GM19035 (cell line): ENCODE measurements at regions not wholly inside any gene's neighbourhood (a gene's known extent, or its start where the extent isn't known, plus 50 kb on each side); places are given as distances from the start of the nearest gene placed in this dataset.

Source experiments
- ATAC-seq: cut with Tn5 transposase; IDR thresholded peaks from one replicate; pipeline ENCODE4 v1.9.1; 2021; ENCODE audit not compliant: unreplicated experiment

DNA sequence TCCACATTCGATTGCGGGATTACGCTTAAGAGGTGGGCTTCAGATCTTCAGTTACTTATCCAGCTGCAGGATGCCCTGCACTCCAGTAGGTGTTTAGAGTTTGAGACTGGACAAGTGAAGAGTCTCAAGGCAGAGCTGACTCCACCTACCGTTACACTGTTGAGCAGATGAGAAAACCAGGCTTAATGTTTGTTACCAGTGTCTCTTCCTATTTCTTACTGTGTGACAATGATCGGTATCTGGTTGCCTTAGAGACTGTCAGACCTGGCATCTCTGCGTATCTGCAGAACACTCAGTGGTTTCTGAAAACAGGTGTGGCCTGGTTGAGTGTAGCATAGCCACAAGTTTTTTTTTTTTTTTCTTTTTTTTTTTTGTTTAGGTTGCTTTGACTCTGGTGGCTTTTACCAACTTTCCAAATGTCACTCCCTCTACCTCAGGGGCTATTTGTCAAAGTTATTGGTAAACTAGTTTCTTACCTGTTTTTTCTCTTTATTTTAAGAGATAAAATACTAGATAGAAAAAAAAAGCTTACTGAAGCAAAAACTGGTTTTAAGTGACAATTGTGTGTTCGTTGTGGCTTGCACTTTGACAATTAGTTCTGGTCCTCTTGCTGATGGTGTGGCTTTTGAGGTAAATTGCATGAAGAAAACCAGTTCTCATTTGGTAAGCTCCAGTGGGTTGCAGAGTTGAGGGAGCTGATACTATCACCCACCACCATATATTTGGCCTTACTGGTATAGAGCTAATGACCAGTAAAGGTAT lies 284.8 kb downstream of the ETS1 start:
- ATAC-seq, result peak; percentile 78

DNA sequence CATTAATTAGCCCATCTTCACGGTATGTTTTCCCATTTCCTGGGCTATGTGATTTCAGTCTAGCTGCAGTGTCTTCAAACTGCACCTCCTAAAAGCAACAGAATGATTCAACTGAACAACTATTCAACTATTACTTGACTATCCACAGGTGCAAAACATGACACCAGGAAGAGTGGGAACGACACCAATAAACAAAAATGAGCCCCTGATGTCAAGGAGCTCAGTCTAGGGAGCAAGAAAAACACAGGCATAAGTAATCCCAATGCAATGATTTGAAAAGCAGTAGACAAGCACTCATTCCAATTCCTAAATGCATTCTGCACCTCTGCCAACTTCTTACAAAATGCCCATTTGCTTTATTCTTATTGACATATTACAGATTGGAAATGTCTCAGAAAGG lies 285.6 kb downstream of the ETS1 start:
- ATAC-seq, result no peak

DNA sequence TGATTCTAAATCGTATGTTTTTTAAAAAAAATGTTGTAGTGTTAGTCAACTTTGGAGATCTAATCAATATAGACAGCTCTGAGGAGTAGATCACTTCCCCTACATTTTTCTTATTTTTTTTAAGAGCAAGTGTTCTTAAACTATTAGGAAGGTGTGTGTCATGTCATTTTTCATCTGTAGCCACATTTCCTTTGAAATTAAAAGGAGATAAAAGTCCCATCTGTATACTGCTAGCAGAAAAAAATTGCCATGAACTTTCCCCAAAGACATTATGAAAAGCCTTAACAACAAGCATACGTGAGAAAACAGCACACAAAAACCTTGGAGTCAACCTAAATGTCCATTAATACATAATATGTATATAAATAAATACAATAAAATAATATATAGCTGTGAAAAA lies 286.6 kb downstream of the ETS1 start:
- no peak for ATAC-seq

DNA sequence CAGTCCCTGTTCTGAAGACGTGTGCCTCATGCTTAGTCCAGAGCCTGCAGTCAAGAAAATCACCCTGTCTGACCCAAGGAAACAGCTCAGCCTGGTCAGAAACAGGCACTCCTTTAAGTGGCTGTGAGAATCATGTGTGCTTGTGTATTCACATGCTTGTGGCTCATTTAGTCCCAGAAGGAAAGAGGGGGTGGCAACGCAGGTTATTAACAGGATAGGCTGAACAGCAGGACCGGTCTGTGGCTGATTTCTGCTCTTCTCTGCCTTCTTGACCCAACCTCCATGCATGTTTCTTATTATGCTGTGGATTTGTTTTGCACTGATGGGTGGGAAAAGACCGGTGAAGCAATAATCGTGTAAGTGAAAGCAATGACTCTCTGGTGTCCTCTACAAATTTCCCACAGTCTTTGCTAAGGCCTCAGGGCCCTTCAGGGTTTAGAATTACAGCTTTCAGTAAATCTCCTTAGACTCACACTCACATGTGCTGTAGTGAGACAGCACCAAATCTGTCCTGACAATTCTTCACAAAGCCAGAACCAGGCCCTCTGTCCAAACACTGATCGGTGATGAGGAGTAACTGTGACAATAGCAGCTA lies 288.1 kb downstream of the ETS1 start:
- no peak for ATAC-seq

DNA sequence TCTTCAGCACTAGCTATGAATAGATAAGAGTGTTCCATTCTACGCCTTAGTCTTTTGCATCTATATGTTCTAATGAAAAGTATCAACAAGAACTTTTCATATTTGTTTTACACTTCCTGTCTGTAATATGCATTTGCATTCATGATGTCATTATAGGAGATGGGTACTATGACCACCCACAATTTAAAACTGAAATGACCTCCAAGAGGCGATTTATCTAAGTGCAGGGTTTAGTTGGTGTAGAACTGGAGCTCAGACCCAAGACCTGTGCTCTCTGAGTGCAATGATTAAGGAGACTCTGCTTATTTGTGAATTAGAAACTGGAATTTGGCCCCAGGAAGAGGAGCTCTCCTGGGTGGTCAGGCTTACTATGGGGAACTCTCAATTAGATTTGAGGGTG lies 289.1 kb downstream of the ETS1 start:
- no peak for ATAC-seq

DNA sequence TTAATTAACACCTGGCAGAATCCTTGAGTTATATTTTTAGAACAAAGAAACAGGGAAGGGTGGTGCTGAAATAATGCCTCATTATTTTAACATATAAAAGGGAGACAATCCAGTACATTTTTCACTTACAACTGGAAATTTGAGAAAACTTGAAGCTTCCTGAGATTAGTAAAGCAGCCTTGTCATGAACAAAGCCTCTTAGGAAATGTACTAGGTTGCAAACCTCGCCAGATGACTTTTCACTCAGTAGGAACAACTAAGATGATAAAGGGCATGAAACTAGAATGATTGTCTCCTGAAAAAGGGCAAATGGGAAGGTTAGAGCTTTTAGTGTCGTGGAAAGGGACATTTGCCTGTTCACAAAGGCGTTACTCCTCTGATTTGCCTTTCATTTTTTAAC lies 289.6 kb downstream of the ETS1 start:
- ATAC-seq, result no peak

DNA sequence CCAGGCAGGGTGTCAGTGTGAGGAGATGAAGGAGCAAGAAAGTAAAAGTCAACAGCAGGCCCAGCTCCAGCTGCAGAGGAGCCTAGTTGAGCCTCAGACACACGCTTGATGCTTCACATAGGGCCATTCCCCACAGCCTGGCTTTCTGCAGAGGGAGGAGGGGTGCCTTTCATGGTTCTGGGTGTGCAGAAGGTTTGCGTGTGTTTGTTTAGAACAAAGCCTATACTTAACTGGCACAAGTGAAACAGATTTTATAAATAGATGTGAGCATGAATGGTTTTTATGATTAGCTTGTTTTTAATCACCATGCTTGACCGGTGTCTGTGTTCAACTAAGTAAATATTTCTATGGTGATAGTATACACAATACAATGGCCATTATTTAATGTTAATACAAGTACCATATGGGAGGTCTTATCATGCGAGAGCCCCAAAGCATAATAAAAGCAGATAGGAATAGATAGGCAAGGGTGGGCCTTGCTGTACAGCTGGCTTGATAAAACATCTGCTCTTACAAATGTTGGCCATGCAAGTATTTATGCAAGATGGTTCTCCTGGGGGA lies 290.2 kb downstream of the ETS1 start:
- no peak for ATAC-seq

DNA sequence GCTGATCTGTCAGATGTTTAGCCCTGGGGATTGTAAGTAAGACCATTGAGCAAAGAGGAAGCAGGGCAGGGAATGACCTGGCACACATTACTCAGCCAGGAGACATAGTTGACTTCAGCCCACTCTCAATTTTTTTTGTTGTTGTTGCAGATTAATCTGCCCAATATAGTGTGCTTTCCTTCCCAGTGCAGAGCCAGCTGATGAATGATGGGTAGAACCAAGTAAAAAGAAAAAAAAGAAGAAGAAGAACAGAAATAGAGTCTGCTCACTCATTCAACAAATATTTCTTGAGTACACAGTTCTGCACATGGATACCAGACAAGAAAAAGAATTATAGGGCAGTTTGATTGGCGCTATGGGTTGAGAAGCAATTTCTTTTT lies 292.7 kb downstream of the ETS1 start:
- no peak for ATAC-seq

DNA sequence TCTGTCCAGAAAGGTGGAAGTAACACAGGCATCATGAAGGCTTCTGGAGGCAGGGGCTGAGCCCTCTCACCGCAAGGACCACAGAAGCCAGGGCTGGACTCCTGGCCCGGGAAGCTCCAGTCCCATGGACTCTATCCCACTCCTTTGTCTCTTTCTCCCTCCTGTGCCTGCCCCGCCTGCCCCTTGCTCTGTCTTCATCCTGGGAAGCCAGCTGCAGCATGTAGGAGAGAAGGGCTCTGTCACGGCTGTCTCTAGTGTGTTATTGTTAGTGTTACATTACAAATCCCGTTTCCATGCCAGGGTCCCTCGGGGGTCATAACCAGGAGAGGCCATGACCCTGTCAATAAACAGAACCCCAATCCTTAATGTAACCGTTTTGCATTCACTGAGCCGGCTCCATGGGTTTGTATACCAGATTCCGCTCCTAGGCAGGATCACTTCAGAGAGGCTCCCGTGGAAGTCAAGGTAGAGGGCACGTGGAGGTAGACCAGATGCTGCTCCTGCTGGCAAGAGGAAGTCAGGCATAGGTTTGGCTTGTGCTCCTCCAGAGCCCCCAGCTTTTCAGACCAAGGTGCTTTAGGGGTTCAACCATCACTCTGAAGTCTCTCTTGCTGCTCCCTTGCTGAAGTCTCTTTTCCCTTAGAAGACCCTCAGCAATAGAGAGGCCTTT lies 293.2 kb downstream of the ETS1 start:
- no peak for ATAC-seq

DNA sequence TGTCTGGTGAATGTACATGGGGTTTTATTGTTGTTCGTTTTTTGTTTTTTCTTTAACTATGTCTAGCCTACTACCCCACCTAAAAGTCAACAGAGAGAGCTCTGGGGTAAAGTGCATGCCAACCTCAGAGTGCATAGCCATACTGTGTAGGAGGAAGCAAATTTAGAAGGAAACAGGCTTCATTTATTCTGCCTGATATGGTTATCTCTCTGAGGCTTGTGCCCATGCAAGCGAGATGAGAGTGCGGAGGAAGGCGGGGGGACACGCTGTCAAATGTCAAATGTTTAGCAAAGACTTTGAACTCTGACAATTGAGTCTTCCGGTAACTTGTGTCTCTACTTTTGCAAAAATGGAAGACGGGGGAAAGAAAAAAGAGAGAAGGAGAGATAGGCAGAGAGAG lies 295.5 kb downstream of the ETS1 start:
- no peak for ATAC-seq

DNA sequence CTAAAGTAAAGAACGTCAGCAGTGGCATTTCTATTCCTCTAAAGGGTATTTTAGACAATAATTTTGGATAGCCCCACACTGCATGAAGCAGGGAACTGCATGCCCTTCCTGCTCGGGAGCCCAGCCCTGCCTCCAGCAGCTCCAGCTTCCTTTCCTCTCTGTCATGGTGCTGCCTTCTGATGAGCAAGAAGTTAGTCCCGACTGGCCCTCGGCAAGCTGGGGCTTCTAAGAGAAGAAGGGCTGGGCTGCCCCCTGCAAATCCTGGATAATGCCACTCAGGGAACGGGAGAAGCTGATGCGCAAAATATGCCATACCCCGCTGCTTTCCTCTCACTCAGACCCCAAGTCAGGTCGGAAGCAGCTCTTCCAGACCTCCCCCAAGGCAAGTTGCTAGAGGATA lies 296.4 kb downstream of the ETS1 start:
- ATAC-seq, result no peak

DNA sequence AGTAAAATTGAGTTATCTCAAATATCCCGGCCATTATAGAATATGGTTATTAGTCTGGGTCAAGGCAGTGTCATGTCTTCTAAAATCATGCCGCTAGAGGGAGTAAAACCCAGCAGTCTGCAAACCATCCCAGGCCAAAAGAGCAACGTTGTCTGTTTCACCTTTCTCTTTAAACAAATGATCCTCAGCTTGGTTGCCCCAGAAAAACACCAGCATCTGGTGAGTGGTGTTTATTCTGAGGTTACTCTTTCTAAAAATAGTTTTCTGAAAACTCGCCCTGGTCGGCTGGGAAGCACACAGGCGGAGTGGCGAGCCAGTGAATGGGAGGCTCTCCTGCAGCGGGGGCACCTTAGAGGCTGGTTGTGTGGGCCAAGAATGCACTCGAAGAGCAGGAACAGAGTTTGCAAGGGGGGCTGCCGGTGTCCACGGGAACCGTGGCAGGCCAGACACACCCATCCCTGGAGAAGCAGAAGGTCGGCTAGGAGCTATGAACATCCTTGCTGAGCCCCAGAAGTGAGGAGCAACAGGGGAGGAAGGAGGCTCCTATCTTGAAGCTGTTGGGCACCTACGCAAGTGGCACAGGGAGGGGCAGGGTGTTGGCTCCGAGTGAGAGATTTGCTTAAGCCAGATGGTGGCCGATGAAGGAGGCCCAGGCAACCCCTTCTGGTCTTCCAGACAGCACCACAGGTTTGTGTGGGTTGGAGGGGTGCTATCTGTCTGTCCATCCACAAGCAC lies 297.1 kb downstream of the ETS1 start:
- ATAC-seq, result peak; percentile 86

DNA sequence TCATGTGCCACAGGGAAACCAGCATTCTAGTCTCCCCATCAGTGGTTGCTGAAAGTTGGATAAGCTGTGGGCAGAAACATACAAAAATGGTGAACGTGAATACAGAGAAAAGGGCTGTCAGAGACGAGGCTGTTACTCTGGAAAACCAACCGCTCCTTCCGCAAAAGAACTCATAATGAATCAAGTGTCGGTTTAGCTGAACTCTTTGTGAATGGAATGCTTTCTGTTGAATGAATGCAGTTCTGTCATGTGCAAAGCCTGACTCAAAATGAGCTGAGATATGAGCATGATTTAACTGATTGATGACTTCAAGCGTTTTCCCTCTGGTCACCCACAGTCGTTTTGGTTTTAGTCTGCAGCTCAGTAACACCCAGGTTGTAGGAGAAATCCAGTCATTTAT lies 298.3 kb downstream of the ETS1 start:
- no peak for ATAC-seq

DNA sequence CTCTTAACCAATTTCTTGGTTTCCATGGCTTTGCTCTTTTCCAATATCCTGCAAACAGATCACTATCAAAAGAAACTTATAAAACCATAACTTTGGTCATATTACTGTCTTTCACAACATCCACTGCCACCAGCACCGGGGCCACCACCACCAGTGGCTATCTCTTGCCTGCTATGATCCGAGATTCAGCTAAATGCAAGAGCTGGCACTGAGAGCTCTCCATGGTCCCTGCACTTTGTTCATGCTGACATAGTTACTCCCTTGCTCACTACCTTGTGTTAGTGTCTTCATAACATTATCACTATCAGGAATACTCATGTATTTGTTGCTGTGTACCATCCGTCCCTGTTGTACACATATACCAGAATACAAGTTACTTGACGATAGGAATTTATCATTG lies 299.0 kb downstream of the ETS1 start:
- no peak for ATAC-seq

DNA sequence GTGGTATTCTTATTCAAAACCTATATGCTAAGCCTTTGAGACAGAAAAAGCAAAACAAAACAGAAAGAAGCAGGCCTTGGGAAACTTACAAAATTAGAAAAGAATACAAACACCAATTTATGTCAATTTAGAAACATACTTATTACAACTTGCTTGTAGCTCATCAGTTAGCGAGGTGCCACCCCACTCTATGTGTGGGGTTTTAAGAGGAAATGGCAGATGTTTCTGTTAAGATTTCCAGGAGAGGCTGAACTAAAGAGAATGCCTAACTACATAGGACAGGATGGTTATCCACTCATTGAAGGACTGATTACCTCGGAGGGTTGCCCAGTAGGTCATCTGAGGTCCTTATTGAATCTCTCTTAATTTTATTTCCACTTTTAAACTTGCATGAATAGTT lies 302.0 kb downstream of the ETS1 start:
- no peak for ATAC-seq

DNA sequence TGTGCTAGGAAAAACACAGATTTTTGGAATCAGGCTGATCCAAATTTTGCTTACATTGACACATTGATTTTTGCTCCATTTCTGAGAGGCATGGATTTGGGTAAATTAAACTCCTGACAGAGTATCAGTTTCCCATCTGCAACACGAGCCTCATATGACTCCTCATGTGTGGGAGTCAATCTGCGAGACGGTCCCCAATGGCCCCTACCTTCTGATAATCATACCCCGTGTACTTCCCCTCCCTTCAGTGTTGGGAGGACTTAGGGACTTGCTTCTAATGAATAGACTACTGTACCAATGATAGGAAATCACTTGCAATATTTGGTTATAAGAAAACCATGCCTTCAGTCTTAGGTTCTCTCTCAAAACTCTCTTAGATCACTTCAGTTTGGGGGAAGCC lies 302.7 kb downstream of the ETS1 start:
- no peak for ATAC-seq

DNA sequence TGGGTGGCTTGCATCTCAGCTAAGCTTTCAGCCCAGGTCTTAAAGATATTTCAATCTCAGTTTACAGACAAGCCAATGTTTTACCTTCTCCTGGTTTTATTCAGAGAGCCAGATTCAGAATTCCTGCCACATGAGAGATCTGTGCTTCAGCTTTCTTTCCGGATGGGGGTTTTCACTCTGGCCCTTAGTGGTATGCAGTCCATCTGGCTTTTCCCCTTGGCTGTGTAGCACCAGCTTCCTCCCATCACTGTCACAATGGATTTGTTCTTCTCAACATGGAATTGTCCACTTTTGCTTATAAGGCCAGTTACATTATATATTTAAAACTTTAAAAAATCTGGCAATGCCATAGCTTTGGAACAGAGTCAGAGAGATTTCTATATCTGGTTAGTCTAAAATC lies 303.9 kb downstream of the ETS1 start:
- ATAC-seq, result no peak

DNA sequence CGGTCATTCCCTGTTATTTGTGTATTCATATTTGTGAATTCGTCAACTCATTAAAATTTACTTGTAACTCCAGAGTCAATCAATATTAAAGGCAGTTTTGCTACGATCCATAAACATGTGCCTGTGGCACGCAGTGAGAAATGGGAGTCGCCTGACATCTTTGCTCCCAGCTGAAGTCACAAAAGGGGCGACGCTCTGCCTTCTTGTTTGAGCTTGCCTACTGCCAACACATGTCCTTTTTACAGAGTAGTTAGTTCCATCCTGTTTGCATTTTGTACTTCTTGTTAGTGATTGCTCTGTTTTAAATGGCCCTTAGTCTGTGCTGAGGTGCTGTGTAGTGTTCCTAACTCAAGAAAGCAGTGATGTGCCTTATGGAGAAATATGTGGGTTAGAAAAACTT lies 305.3 kb downstream of the ETS1 start:
- ATAC-seq, result no peak

DNA sequence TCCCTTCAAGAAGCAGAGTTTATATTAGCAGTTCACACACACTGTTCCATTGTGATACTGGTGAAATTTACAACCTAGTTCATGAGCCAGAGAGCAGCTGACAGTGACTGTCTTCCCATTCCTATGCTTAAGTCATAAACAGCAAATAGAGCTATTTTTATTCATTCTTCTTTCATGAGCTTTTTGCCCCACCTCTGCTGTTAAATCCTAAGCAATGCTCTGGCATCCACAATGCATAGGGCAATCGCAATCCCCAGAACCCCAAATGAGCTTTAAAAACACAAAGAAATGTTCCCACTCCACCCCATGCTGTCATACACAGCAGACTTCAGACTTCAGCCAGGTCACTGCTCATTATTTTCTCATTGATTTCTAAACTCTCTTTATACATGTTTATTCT lies 307.5 kb downstream of the ETS1 start:
- ATAC-seq, result no peak

DNA sequence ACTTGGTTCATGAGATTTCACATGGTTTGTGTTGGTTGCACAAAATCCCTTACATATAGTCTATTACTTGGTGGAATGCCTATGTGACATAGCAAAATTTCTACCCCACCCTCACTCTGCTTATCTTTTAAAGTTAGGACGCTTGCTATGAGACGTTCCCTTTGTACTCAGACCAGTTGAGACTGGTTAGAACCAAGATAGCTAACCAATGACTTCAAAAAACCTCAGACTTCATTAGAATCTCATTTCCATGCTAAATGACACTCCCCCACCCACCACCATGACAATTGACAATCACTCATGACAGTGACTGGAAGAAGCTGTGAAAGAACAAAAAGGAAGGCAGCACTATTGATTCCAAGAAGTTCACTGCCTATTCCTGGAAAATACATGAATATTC lies 313.6 kb downstream of the ETS1 start:
- ATAC-seq, result no peak

DNA sequence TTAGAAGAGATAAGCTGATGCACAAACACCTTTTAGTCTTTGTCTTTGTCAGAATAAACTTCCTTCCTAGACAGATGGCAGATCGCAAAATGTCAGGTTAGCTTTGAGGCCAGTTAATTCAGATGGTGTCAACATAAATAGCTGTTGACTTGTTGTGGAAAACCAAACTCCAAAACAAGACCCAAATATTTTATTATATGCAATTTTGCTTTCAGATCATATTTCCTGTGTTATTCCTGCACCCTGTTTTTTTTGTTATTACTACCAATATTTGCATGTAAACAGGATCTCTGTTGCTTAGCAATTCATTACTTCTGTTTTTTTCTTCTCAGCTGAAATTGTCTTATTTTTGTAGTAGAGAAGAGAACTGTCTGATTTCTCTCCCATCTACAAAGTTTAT lies 316.0 kb downstream of the ETS1 start:
- no peak for ATAC-seq

DNA sequence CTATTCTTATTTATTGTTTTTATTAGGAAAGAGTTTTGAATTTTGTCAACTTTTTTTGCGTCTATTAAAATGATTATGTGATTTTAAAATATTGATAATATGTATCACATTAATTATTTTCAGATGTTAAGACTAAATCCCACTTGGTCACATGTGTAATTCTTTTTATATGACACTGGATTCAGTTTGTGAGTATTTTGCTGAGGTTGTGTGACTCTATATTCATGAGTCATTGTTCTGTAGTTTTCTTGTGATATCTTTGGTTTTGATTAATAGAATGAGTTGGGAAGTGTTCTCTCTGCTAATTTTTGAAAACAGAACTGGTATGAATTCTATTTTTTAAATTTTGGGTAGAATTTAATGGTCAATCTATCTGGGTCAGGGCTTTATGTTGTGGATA lies 317.9 kb downstream of the ETS1 start:
- ATAC-seq, result no peak
